Central memory CD8-positive, alpha-beta T cell (primary cell): ENCODE measurements at regions not wholly inside any gene's neighbourhood (a gene's known extent, or its start where the extent isn't known, plus 50 kb on each side); places are given as distances from the start of the nearest gene placed in this dataset.
"Not testable (repeated sequence)": the region's sequence is repeated elsewhere in the genome, so short reads cannot be mapped to it uniquely, and the experiment has no call there.

Experiments
- ATAC-seq: fragments of 150-1000 bp; cut with Tn5 transposase; replicated peaks from 2 replicates; pipeline ENCODE4 v1.10.0; 2022; ENCODE audit warnings: mild to moderate bottlenecking, moderate FRiP score, moderate number of reproducible peaks; ENCODE audit not compliant: poor library complexity, severe bottlenecking; ENCODE audit errors: extremely low read depth
- DNase-seq, 2 donors: peaks; one replicate each; pipeline ENCODE4 v3.0.0; 2021; ENCODE audit warnings: low spot score in 2 of 2
- H3K27ac Mint-ChIP-seq: one replicate; pipeline ENCODE4 v1.8.0; 2022; ENCODE audit warnings: low read depth, mild to moderate bottlenecking, moderate library complexity, mixed read lengths
- H3K27me3 Mint-ChIP-seq: one replicate; pipeline ENCODE4 v1.8.0; 2022; ENCODE audit warnings: mixed read lengths
- H3K36me3 Mint-ChIP-seq: one replicate; pipeline ENCODE4 v1.8.0; 2022; ENCODE audit warnings: mild to moderate bottlenecking, moderate library complexity, mixed read lengths; ENCODE audit not compliant: insufficient read depth
- H3K4me1 Mint-ChIP-seq: one replicate; pipeline ENCODE4 v1.8.0; 2022; ENCODE audit warnings: mixed read lengths
- H3K4me3 Mint-ChIP-seq: one replicate; pipeline ENCODE4 v1.8.0; 2022; ENCODE audit warnings: mild to moderate bottlenecking, moderate library complexity, mixed read lengths
- H3K9me3 Mint-ChIP-seq: one replicate; pipeline ENCODE4 v1.8.0; 2022; ENCODE audit warnings: mixed read lengths

GRCh38 chr12:74641262-74641661, 103.6 kb downstream of the ATXN7L3B start:
- no peak for DNase-seq
- Mint-ChIP-seq H3K4me3 (no peak overlapping the region), H3K9me3 (peaks cover 7% of the 10 kb centered on the region), H3K36me3 (no peaks in the 10 kb centered on the region), H3K4me1 (no peaks in the 10 kb centered on the region), H3K27me3 (no peaks in the 10 kb centered on the region), H3K27ac (no peak overlapping the region)
- ATAC-seq, result no peak

DNA sequence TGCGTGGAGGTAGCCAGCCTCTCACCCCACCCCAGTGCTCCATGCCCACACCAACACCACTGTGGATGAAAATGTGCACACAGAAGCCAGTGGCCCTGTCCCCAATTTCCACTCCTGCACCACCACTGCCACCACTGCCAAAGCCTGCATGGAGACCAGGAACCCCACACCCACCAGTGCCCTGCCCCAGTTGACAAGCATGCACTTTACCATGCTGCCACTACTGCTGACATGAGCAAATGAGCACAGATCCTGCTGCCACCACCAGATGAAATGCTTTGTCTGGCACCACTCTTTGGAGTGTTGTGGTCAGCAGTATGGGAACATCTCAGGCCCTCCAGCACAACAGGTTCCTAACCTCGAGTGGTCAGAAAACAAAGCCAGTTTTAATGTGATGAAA, 104.1 kb downstream of the ATXN7L3B start:
- Mint-ChIP-seq H3K27ac (no peak overlapping the region), H3K4me1 (no peaks in the 10 kb centered on the region), H3K9me3 (peaks cover 3% of the 10 kb centered on the region), H3K4me3 (no peak overlapping the region), H3K27me3 (no peaks in the 10 kb centered on the region), H3K36me3 (no peaks in the 10 kb centered on the region)
- DNase-seq (no peak), ATAC-seq (no peak)

DNA sequence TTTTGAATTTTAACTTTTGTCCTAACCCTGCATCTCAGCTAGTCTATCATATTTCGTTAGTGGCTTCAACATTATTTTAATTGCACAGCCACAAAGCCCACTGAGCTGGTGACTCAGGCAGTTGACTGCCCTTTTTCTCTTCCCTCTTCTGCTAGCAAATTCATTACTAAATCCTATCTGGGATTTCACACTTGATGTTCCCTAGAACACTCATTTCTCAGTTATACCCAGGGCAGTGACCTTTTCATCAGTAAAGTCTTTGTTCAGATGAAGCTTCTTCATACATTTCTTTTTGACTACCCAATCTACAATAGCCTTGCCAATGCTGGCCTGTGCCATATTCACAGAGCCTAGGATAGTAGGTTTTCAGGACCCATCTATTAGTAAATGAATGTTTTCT, 107.0 kb downstream of the ATXN7L3B start:
- DNase-seq, result no peak
- no peak for ATAC-seq
- no peaks in the 10 kb centered on the region for H3K36me3 Mint-ChIP-seq
- no peak overlapping the region for H3K4me3 Mint-ChIP-seq
- no peaks in the 10 kb centered on the region for H3K4me1 Mint-ChIP-seq
- no peak overlapping the region for H3K27ac Mint-ChIP-seq
- no peaks in the 10 kb centered on the region for H3K27me3 Mint-ChIP-seq
- no peaks in the 10 kb centered on the region for H3K9me3 Mint-ChIP-seq

DNA sequence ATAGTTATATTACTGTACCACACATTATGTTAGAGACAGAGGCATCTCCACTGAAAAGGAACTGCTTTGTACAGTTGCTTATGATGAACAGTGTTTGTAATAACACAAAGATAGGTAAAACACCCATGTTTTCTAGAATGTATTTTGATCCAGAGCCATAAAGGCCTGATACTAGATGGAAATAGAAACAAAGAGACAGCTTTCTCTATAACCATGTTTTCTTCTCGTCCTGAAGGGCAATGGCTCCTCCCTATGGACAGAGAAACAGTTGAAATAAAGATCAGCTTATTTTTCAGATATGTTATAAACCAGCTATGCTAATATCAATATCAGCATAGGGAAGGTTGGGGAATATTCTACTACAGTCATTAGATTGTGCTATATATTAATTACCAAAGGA, 109.2 kb downstream of the ATXN7L3B start:
- H3K27me3 Mint-ChIP-seq, result no peaks in the 10 kb centered on the region
- no peak for DNase-seq
- H3K27ac Mint-ChIP-seq, result no peak overlapping the region
- H3K36me3 Mint-ChIP-seq, result no peaks in the 10 kb centered on the region
- no peak for ATAC-seq
- no peaks in the 10 kb centered on the region for H3K4me1 Mint-ChIP-seq
- H3K9me3 Mint-ChIP-seq, result no peaks in the 10 kb centered on the region
- no peak overlapping the region for H3K4me3 Mint-ChIP-seq

DNA sequence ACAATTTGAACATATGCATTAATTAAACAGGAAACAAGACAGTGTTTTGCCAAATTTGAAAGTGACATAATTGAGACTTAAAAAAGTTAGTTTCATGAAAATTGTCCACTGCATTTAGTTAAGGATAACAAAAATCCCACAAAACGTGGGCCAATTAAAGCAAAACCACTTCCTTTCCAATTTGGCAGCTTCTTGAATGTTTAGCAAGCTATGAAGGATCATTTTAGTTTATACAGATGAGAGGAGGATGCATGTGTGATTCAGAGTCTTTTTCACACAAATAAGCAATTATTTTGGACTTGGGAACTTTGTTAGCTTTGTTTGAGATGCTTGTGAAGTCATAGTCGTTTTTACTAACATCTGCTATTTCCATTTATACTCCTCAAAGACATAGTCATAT, 109.6 kb downstream of the ATXN7L3B start:
- no peak for DNase-seq
- Mint-ChIP-seq H3K36me3 (no peaks in the 10 kb centered on the region), H3K27me3 (no peaks in the 10 kb centered on the region), H3K27ac (no peak overlapping the region), H3K9me3 (no peaks in the 10 kb centered on the region), H3K4me3 (no peak overlapping the region), H3K4me1 (no peaks in the 10 kb centered on the region)
- no peak for ATAC-seq

DNA sequence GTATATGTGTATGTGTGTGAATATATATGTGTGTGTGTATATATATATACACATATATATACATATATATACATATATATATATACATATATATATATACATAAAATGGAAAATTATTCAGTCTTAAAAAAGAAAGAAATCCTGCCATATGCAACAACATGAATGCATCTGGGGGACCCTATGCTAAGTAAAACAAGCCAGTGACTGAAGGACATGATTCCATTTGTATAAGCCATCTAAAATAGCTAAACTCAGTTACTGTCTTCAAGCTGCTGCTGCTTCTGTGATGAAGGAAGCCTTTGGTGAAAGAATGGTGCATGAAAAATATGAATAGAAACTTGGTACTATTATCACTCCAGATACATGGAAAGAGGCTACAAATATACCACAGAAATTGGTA, 118.6 kb downstream of the ATXN7L3B start:
- Mint-ChIP-seq H3K36me3 (peaks cover 2% of the 10 kb centered on the region), H3K27ac (no peak overlapping the region), H3K4me1 (no peaks in the 10 kb centered on the region), H3K9me3 (peaks cover 7% of the 10 kb centered on the region), H3K4me3 (no peak overlapping the region), H3K27me3 (no peaks in the 10 kb centered on the region)
- no peak for DNase-seq
- no peak for ATAC-seq

- peaks cover 2% of the 10 kb centered on the region for H3K36me3 Mint-ChIP-seq
- no peaks in the 10 kb centered on the region for H3K4me1 Mint-ChIP-seq
- no peak overlapping the region for H3K27ac Mint-ChIP-seq
- DNase-seq (no peak), ATAC-seq (no peak)
- no peak overlapping the region for H3K4me3 Mint-ChIP-seq
- no peaks in the 10 kb centered on the region for H3K27me3 Mint-ChIP-seq
- no peaks in the 10 kb centered on the region for H3K9me3 Mint-ChIP-seq
These were observed 122.8 kb downstream of the ATXN7L3B start for GRCh38 chr12:74660442-74660841.

DNA sequence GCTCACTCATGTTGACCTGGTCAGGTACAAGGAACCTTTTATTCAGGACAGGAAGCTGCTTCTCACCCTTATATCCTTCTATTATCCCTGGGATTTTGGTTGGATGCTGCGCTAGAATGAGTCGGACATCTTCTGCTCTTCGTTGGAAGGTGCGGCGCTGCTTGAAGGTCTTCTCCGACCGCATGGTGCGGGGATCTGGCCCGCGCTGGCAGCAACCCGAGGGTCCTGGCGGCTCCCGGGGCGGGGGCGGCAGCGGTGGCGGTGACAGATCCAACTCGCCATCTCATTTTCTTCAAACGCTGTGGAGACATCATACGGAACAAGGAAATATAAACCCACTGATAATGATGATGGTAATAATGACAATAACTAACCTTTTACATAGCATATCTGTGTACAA, 126.3 kb downstream of the ATXN7L3B start:
- Mint-ChIP-seq H3K4me1 (no peaks in the 10 kb centered on the region), H3K36me3 (peaks cover 2% of the 10 kb centered on the region), H3K4me3 (no peak overlapping the region), H3K27ac (no peak overlapping the region), H3K27me3 (no peaks in the 10 kb centered on the region), H3K9me3 (no peaks in the 10 kb centered on the region)
- no peak for ATAC-seq
- no peak for DNase-seq

GRCh38 chr12:74665690-74666089, 128.1 kb downstream of the ATXN7L3B start:
- DNase-seq, result no peak
- no peak overlapping the region for H3K27ac Mint-ChIP-seq
- H3K36me3 Mint-ChIP-seq, result peaks cover under 1% of the 10 kb centered on the region
- no peaks in the 10 kb centered on the region for H3K9me3 Mint-ChIP-seq
- no peak for ATAC-seq
- no peaks in the 10 kb centered on the region for H3K27me3 Mint-ChIP-seq
- no peak overlapping the region for H3K4me3 Mint-ChIP-seq
- H3K4me1 Mint-ChIP-seq, result no peaks in the 10 kb centered on the region

- Mint-ChIP-seq H3K4me1 (no peaks in the 10 kb centered on the region), H3K27me3 (no peaks in the 10 kb centered on the region), H3K4me3 (no peak overlapping the region), H3K27ac (no peak overlapping the region), H3K36me3 (no peaks in the 10 kb centered on the region), H3K9me3 (no peaks in the 10 kb centered on the region)
- DNase-seq (no peak), ATAC-seq (no peak)
These were observed 133.8 kb downstream of the ATXN7L3B start for GRCh38 chr12:74671421-74671820.

DNA sequence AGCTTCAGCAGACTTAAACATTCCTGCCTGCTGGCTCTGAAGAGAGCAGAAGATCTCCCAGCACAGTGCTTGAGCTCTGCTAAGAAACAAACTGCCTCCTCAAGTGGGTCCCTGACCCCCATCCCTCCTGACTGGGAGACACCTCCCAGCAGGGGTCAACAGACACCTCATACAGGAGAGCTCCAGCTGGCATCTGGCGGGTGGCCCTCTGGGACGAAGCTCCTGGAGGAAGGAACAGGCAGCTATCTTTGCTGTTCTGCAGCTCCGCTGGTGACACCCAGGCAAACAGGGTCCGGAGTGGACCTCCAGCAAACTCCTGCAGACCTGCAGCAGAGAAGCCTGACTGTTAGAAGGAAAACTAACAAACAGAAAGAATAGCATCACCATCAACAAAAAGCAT, 139.3 kb downstream of the ATXN7L3B start:
- H3K4me3 Mint-ChIP-seq, DNase-seq, ATAC-seq, H3K27me3 Mint-ChIP-seq, H3K27ac Mint-ChIP-seq, H3K4me1 Mint-ChIP-seq, H3K36me3 Mint-ChIP-seq: not testable (repeated sequence)
- H3K9me3 Mint-ChIP-seq, result peaks cover 12% of the 10 kb centered on the region

DNA sequence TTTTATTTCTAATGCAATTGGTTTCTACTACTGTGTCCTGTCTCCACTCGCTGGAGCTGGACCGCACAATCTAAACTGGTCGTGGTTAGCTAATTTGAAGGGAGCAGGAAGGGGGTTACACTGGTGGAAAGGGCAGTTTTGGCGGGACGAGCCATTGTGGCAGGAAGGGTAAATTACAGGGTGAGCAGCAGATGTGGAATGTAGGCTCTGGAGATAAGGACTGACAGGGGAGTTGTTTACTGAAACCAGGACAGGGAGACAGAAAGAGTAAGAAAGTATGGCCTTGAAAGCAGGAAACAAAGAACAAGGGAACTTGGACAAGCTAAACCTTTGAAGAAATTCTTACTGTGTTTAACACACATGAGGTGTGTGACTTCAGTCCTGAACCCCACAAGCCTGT, 147.8 kb downstream of the ATXN7L3B start:
- Mint-ChIP-seq H3K27ac (no peak overlapping the region), H3K4me3 (no peak overlapping the region), H3K27me3 (no peaks in the 10 kb centered on the region), H3K4me1 (no peaks in the 10 kb centered on the region), H3K36me3 (no peaks in the 10 kb centered on the region), H3K9me3 (no peaks in the 10 kb centered on the region)
- ATAC-seq, result no peak
- no peak for DNase-seq

DNA sequence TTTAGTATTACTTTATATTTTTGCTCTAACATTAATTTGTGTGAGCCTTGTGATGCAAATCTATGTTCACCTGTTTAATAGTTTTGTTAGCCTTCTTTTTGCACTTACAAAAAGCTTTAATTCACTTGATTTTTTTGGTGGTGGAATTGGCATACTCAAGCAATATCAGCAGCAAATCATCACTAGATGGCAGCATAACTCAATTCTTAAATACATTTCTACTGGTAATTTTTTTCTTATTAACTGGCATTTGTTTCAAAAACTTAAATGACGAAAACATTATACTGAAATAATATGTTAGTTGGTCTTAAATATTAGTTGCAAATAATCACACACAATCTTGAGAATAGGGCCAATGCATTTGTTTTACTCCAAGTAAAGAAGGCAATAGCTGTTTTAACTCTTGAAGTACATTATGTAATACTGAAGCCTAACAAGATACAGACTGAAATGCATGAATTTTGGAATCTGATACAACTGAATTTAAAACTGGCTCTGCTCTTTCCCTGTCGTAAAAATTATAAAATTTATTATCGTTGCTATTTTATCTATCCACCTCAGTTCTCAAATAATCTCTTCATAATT, 151.5 kb downstream of the ATXN7L3B start:
- H3K4me1 Mint-ChIP-seq, result no peaks in the 10 kb centered on the region
- DNase-seq, result no peak
- H3K27ac Mint-ChIP-seq, result no peak overlapping the region

GRCh38 chr12:74689929-74690328, 152.3 kb downstream of the ATXN7L3B start:
- DNase-seq (no peak), ATAC-seq (no peak)
- no peaks in the 10 kb centered on the region for H3K36me3 Mint-ChIP-seq
- H3K27ac Mint-ChIP-seq, result no peak overlapping the region
- H3K4me3 Mint-ChIP-seq, result no peak overlapping the region
- no peaks in the 10 kb centered on the region for H3K4me1 Mint-ChIP-seq
- H3K27me3 Mint-ChIP-seq, result no peaks in the 10 kb centered on the region
- H3K9me3 Mint-ChIP-seq, result no peaks in the 10 kb centered on the region

More for the DNA sequence above, 151.5 kb downstream of the ATXN7L3B start:
- no peak overlapping the region for H3K4me3 Mint-ChIP-seq
- H3K27me3 Mint-ChIP-seq, result no peaks in the 10 kb centered on the region
- H3K36me3 Mint-ChIP-seq, result no peaks in the 10 kb centered on the region
- no peak for ATAC-seq
- no peaks in the 10 kb centered on the region for H3K9me3 Mint-ChIP-seq
